ENCODE measurements at regions not wholly inside any gene's neighbourhood (a gene's known extent, or its start where the extent isn't known, plus 50 kb on each side); places are given as distances from the start of the nearest gene placed in this dataset.

- TF ChIP-seq, protein P1, sequence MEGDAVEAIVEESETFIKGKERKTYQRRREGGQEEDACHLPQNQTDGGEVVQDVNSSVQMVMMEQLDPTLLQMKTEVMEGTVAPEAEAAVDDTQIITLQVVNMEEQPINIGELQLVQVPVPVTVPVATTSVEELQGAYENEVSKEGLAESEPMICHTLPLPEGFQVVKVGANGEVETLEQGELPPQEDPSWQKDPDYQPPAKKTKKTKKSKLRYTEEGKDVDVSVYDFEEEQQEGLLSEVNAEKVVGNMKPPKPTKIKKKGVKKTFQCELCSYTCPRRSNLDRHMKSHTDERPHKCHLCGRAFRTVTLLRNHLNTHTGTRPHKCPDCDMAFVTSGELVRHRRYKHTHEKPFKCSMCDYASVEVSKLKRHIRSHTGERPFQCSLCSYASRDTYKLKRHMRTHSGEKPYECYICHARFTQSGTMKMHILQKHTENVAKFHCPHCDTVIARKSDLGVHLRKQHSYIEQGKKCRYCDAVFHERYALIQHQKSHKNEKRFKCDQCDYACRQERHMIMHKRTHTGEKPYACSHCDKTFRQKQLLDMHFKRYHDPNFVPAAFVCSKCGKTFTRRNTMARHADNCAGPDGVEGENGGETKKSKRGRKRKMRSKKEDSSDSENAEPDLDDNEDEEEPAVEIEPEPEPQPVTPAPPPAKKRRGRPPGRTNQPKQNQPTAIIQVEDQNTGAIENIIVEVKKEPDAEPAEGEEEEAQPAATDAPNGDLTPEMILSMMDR (conservative IDR thresholded peaks at IDR 0.05 in 1 of 2, IDR thresholded peaks at IDR 0.05 in 1 of 2; ENCODE audit: extremely low read depth in 1 of 2, insufficient read depth in 1 of 2, low read depth in 1 of 2, low read length in 2 of 2): no peak
- no peak for TF ChIP-seq EZH2 (IDR thresholded peaks at IDR 0.05; ENCODE audit: borderline replicate concordance, low read length)
Observed at GRCh38 chr10:53432035-53432434, 659.5 kb upstream of the MBL2 start.
